IPS DF 6.9 (cell line): ENCODE measurements at regions not wholly inside any gene's neighbourhood (a gene's known extent, or its start where the extent isn't known, plus 50 kb on each side); places are given as distances from the start of the nearest gene placed in this dataset.

Experiments used
- DNase-seq: peaks from one replicate; pipeline ENCODE4 v3.0.0-alpha.2; 2013; ENCODE audit warnings: low read depth, low spot score
- H3K27ac ChIP-seq: one replicate; pipeline ENCODE4 v1.5.1; 2013; ENCODE audit warnings: low read length, control low read depth
- H3K27me3 ChIP-seq: 2 replicates; pipeline ENCODE4 v1.6.1; 2013; ENCODE audit warnings: mild to moderate bottlenecking, low read length; ENCODE audit not compliant: control insufficient read depth, insufficient read depth
- H3K36me3 ChIP-seq: 2 replicates; pipeline ENCODE4 v1.6.1; 2013; ENCODE audit warnings: low read length; ENCODE audit not compliant: control insufficient read depth, insufficient read depth
- H3K4me1 ChIP-seq: 2 replicates; pipeline ENCODE4 v1.6.1; 2013; ENCODE audit warnings: low read length; ENCODE audit not compliant: control insufficient read depth, insufficient read depth
- H3K4me3 ChIP-seq: 2 replicates; pipeline ENCODE4 v1.5.1; 2013; ENCODE audit warnings: mild to moderate bottlenecking, low read length
- H3K9me3 ChIP-seq: 2 replicates; pipeline ENCODE4 v1.6.1; 2013; ENCODE audit warnings: low read length, inconsistent platforms; ENCODE audit not compliant: control insufficient read depth, insufficient read depth
- WGBS: extraction: QIAGEN DNeasy Blood & Tissue Kit; methylation state at CpG from one replicate; pipeline ENCODE4 v1.1.7; 2013; ENCODE audit warnings: mixed read lengths, missing lambda C conversion rate; ENCODE audit not compliant: insufficient read length, insufficient coverage; 5-methylcytosine and 5-hydroxymethylcytosine counted together

DNA sequence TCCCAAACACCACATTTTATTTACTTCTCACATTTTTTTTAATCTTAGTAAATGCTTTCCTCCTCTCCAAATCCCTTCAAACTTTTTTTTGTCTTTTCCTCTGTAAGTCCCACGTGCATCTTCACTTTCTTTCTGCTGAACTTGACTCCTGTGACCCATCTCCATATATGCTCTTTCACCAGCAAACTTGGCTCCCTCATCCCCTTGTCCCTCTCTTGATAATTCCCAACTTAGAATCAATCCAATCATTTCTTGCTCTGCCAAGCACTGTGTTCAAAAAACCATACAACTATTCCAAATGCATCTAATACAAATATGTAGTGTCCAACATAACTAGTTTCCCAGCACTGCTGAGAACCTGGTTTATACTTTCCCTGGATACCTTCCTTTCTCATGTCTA, 519.4 kb downstream of the HDGFL1 start:
- no peak overlapping the region for H3K4me3 ChIP-seq
- H3K36me3 ChIP-seq = no peaks in the 10 kb centered on the region
- H3K27me3 ChIP-seq = no peaks in the 10 kb centered on the region
- no peaks in the 10 kb centered on the region for H3K4me1 ChIP-seq
- no peaks in the 10 kb centered on the region for H3K9me3 ChIP-seq
- WGBS = 100% methylated on average over 1 of the region's 1 CpG
- DNase-seq = no peak
- H3K27ac ChIP-seq = no peak overlapping the region

DNA sequence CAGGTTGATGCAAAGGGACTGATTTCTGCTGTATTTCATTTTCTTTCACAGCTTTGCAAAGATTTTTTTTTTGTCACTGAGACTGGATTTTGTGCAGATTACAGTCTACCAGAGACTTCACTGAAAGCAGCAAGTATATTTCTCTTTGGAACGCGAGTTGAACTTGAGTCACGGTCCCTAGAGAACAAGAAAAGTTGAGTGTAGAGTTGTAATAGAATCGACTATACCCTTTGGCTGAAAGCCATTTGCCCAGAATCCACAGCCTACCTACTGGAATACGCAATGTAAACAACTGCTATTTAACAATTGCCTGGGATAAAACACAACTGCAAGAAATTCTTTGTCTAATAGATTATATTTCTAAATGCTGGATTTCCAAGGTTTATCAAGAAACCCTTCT, 520.6 kb downstream of the HDGFL1 start:
- no peaks in the 10 kb centered on the region for H3K36me3 ChIP-seq
- no peaks in the 10 kb centered on the region for H3K9me3 ChIP-seq
- no peaks in the 10 kb centered on the region for H3K27me3 ChIP-seq
- no peak overlapping the region for H3K27ac ChIP-seq
- no peaks in the 10 kb centered on the region for H3K4me1 ChIP-seq
- WGBS = no CpG with 5 or more reads among the region's 5 CpGs
- DNase-seq = no peak
- no peak overlapping the region for H3K4me3 ChIP-seq

- DNase-seq = no peak
- Histone ChIP-seq H3K4me1 (no peaks in the 10 kb centered on the region), H3K36me3 (no peaks in the 10 kb centered on the region), H3K27me3 (no peaks in the 10 kb centered on the region), H3K27ac (no peak overlapping the region), H3K4me3 (no peak overlapping the region), H3K9me3 (no peaks in the 10 kb centered on the region)
- 100% methylated on average over 1 of the region's 3 CpGs for WGBS
These were observed 522.4 kb downstream of the HDGFL1 start for GRCh38 chr6:23091795-23092194.

DNA sequence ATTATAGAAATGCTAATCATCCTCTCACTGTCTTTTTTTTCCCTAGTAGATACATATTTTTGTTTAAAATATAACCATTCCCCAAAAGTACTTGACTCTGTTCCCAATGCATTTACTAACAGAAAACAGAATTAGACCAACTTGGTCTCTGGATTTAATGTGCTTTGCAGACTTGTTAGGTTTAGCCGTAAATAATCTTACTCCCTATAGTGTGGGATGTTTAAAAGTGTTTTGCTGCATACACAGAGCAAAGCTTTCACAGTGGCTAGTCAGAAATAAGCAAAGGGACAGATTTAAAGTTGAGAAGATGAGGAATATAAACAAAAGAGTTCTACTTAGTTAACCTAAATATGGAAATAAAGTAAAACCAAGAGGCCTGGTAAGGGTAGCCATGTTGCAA, 527.5 kb downstream of the HDGFL1 start:
- H3K4me1 ChIP-seq = no peaks in the 10 kb centered on the region
- WGBS = no CpG with 5 or more reads among the region's 1 CpG
- no peak for DNase-seq
- no peaks in the 10 kb centered on the region for H3K36me3 ChIP-seq
- H3K27me3 ChIP-seq = no peaks in the 10 kb centered on the region
- no peaks in the 10 kb centered on the region for H3K9me3 ChIP-seq
- H3K27ac ChIP-seq = no peak overlapping the region
- H3K4me3 ChIP-seq = no peak overlapping the region

DNA sequence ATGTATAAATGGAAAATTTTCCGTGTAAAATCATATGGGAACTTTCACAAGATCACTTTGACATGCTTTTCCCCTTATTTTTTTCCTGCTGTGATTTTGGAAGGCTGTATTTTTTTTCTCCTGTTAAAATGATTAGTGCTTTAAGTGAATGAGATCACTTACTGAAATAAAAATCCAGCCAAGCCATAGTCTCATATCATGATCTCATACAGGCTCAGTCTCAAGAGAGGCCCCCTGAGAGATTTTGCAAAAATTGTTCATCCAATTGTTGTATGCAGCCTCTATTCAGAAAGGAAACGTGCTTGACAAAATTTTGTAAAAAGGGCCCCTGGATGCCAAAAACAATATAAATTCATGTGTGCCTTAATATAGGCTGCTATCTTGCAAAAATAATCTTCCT, 528.2 kb downstream of the HDGFL1 start:
- Histone ChIP-seq H3K36me3 (no peaks in the 10 kb centered on the region), H3K27ac (no peak overlapping the region), H3K27me3 (no peaks in the 10 kb centered on the region), H3K4me3 (no peak overlapping the region), H3K4me1 (no peaks in the 10 kb centered on the region), H3K9me3 (no peaks in the 10 kb centered on the region)
- no CpG with 5 or more reads among the region's 2 CpGs for WGBS
- DNase-seq = no peak

DNA sequence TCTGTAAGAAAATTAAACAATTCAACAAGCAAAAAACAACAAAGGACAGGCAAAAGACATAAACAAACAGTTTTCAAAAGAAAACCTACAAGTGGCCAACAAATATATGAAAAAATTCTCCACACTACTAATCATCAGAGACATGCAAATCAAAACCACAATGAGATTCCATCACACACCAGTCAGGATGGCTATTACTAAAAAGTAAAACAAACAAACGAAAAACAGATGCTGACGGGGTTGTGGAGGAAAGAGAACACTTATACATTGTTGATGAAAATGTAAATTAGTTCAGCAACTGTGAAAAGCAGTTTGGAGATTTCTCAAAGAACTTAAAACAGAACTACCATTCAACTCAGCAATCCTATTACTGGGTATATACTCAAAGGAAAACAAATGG, 537.6 kb downstream of the HDGFL1 start:
- no CpG with 5 or more reads among the region's 2 CpGs for WGBS
- no peak overlapping the region for H3K27ac ChIP-seq
- no peak overlapping the region for H3K4me3 ChIP-seq
- H3K9me3 ChIP-seq = no peaks in the 10 kb centered on the region
- no peaks in the 10 kb centered on the region for H3K36me3 ChIP-seq
- no peak for DNase-seq
- no peaks in the 10 kb centered on the region for H3K27me3 ChIP-seq
- no peaks in the 10 kb centered on the region for H3K4me1 ChIP-seq

DNA sequence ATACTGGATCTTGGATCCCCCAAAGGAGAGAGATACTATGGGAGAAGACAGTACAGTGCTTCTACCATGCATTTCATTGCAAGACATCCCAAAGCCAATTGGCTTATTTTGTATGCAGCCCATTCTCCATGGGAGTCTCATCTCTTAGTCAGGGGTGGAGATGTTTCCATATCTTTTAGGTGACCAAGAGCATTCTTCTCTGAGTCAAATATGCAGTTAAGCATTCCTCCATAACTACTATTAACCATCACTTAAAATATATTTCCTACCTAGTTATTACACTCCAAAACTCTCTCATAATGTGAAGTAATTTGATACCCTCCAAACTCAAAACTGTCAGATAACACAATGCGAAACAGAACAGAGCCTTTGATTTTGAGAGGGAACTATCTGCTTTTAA, 542.6 kb downstream of the HDGFL1 start:
- no peak for DNase-seq
- no CpG with 5 or more reads among the region's 1 CpG for WGBS
- no peak overlapping the region for H3K27ac ChIP-seq

GRCh38 chr6:23114812-23115504, 545.6 kb downstream of the HDGFL1 start:
- Histone ChIP-seq H3K9me3 (no peaks in the 10 kb centered on the region), H3K27ac (no peak overlapping the region), H3K4me1 (no peaks in the 10 kb centered on the region), H3K36me3 (no peaks in the 10 kb centered on the region), H3K27me3 (no peaks in the 10 kb centered on the region), H3K4me3 (no peak overlapping the region)
- no CpG with 5 or more reads among the region's 6 CpGs for WGBS
- DNase-seq = no peak

More for the DNA sequence above, 542.6 kb downstream of the HDGFL1 start:
- Histone ChIP-seq H3K36me3 (no peaks in the 10 kb centered on the region), H3K4me3 (no peak overlapping the region), H3K9me3 (no peaks in the 10 kb centered on the region), H3K4me1 (no peaks in the 10 kb centered on the region), H3K27me3 (no peaks in the 10 kb centered on the region)

- Histone ChIP-seq H3K27me3 (no peaks in the 10 kb centered on the region), H3K36me3 (no peaks in the 10 kb centered on the region; the same call in 1 of the 2 replicates), H3K27ac (no peak overlapping the region), H3K4me1 (no peaks in the 10 kb centered on the region), H3K9me3 (no peaks in the 10 kb centered on the region), H3K4me3 (no peak overlapping the region)
- WGBS = no CpG with 5 or more reads among the region's 1 CpG
- no peak for DNase-seq
These were observed 568.2 kb downstream of the HDGFL1 start for GRCh38 chr6:23137611-23138010.

GRCh38 chr6:23140871-23141270, 571.5 kb downstream of the HDGFL1 start:
- DNase-seq = no peak
- H3K36me3 ChIP-seq = no peaks in the 10 kb centered on the region; the same call in 1 of the 2 replicates
- H3K4me1 ChIP-seq = no peaks in the 10 kb centered on the region
- no peaks in the 10 kb centered on the region for H3K9me3 ChIP-seq
- no peak overlapping the region for H3K4me3 ChIP-seq
- H3K27me3 ChIP-seq = no peaks in the 10 kb centered on the region
- no peak overlapping the region for H3K27ac ChIP-seq

DNA sequence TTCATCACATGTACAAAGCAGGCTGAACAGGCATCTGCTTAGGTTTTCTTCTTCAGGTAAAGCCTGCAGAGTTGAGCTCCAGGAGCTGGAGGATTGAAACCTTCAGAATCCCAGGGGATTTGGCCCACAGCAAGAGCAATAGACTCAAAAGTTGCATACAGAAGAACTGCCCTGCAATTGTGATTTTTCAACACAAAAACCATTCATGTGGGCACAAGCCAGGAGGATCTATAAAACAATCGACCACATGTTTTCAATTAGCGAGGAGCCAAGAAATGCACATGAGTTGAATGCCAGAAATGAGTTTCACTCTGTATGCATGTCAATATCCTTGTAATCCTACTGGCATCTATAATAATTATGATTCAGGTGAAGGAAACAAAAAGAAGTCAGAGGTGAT, 576.4 kb downstream of the HDGFL1 start:
- Histone ChIP-seq H3K4me1 (no peaks in the 10 kb centered on the region), H3K9me3 (no peaks in the 10 kb centered on the region), H3K4me3 (no peak overlapping the region), H3K27me3 (no peaks in the 10 kb centered on the region), H3K36me3 (no peaks in the 10 kb centered on the region), H3K27ac (no peak overlapping the region)
- no CpG with 5 or more reads among the region's 2 CpGs for WGBS
- no peak for DNase-seq
